Large intestine (tissue), 3 donors: ENCODE measurements at regions not wholly inside any gene's neighbourhood (a gene's known extent, or its start where the extent isn't known, plus 50 kb on each side); places are given as distances from the start of the nearest gene placed in this dataset.

Experiments
- DNase-seq, 2 donors: peaks; one replicate each; pipeline versions ENCODE4 v3.0.0 to v3.0.0-alpha.2; 2013
- H3K27ac ChIP-seq: one replicate; pipeline ENCODE4 v1.5.1; 2013; ENCODE audit warnings: low read length
- H3K27me3 ChIP-seq: 2 replicates; pipeline ENCODE4 v1.6.1; 2013; ENCODE audit warnings: low read length; ENCODE audit not compliant: control insufficient read depth, insufficient read depth
- H3K36me3 ChIP-seq: 2 replicates; pipeline ENCODE4 v1.6.1; 2013; ENCODE audit warnings: low read length; ENCODE audit not compliant: control insufficient read depth, insufficient read depth
- H3K4me1 ChIP-seq: one replicate; pipeline ENCODE4 v1.6.1; 2013; ENCODE audit warnings: low read length; ENCODE audit not compliant: control insufficient read depth, insufficient read depth
- H3K4me3 ChIP-seq: one replicate; pipeline ENCODE4 v1.5.1; 2013; ENCODE audit warnings: low read length
- H3K9me3 ChIP-seq: one replicate; pipeline ENCODE4 v1.6.1; 2013; ENCODE audit warnings: mild to moderate bottlenecking, low read depth, low read length, moderate library complexity; ENCODE audit not compliant: control insufficient read depth
- WGBS: methylation state at CpG from one replicate; pipeline ENCODE4 v1.1.5; 2013; ENCODE audit warnings: low lambda C conversion rate; ENCODE audit not compliant: insufficient coverage; 5-methylcytosine and 5-hydroxymethylcytosine counted together

GRCh38 chr1:239723776-239724367 lies 337.5 kb downstream of the CHRM3 start:
- Histone ChIP-seq H3K27ac (no peak overlapping the region), H3K4me1 (no peaks in the 10 kb centered on the region), H3K36me3 (no peaks in the 10 kb centered on the region), H3K27me3 (no peaks in the 10 kb centered on the region), H3K4me3 (no peak overlapping the region), H3K9me3 (no peaks in the 10 kb centered on the region)
- no CpG with 5 or more reads among the region's 2 CpGs for WGBS
- no peak for DNase-seq

DNA sequence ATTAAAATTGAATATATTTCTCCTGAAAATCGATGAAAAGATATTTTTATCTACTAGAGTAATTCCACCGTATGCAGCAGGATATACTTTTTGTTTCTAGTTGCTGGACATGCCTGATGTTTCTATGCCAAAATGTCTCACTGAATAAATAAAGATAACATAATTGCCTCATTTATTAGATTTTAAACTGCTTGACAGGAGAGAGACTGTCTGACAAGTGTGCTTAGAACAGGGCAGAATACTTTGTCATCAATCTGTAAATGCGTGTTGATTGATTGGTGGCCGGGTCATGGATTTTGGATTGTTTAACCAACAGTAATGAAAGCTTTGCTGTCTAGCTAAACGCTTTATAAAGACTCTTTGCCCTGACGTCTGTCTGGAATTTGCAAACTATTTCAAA lies 339.0 kb downstream of the CHRM3 start:
- H3K9me3 ChIP-seq = no peaks in the 10 kb centered on the region
- 80% methylated on average over 1 of the region's 6 CpGs for WGBS
- no peaks in the 10 kb centered on the region for H3K27me3 ChIP-seq
- no peaks in the 10 kb centered on the region for H3K36me3 ChIP-seq
- H3K4me1 ChIP-seq = no peaks in the 10 kb centered on the region
- DNase-seq = no peak
- no peak overlapping the region for H3K4me3 ChIP-seq
- H3K27ac ChIP-seq = no peak overlapping the region

GRCh38 chr1:239725933-239726332 lies 339.6 kb downstream of the CHRM3 start:
- H3K36me3 ChIP-seq = no peaks in the 10 kb centered on the region
- no peaks in the 10 kb centered on the region for H3K4me1 ChIP-seq
- no peak for DNase-seq
- H3K4me3 ChIP-seq = no peak overlapping the region
- H3K27me3 ChIP-seq = no peaks in the 10 kb centered on the region
- H3K27ac ChIP-seq = no peak overlapping the region
- no peaks in the 10 kb centered on the region for H3K9me3 ChIP-seq
- WGBS = 100% methylated on average over 2 of the region's 5 CpGs

DNA sequence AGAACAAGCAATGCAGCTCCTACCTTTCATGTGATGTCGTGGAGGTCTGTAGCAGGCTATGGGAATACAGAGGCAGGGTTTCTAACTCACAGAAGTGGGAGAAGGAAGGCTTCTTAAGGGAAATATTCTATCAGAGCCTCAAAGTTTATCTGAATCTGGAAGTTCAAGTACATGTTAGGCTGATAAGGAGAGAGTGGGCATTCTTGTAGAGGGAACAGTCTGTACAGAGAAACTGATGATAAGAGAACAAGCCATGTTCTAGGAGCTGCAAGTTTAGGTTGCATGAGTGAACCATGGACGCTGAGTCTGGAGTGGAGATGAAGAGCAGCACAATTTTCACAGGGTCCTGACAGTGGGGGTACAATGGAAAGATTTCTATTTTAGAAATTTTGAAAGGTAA lies 344.0 kb downstream of the CHRM3 start:
- DNase-seq = no peak
- no peak overlapping the region for H3K4me3 ChIP-seq
- H3K27me3 ChIP-seq = no peaks in the 10 kb centered on the region
- H3K27ac ChIP-seq = no peak overlapping the region
- H3K9me3 ChIP-seq = no peaks in the 10 kb centered on the region
- no CpG with 5 or more reads among the region's 2 CpGs for WGBS
- no peaks in the 10 kb centered on the region for H3K36me3 ChIP-seq
- no peaks in the 10 kb centered on the region for H3K4me1 ChIP-seq

GRCh38 chr1:239731082-239731748 lies 344.8 kb downstream of the CHRM3 start:
- H3K27ac ChIP-seq = no peak overlapping the region
- H3K36me3 ChIP-seq = no peaks in the 10 kb centered on the region
- H3K4me1 ChIP-seq = no peaks in the 10 kb centered on the region
- WGBS = 84% methylated on average over 3 of the region's 5 CpGs
- no peak for DNase-seq
- H3K4me3 ChIP-seq = no peak overlapping the region
- no peaks in the 10 kb centered on the region for H3K27me3 ChIP-seq
- no peaks in the 10 kb centered on the region for H3K9me3 ChIP-seq

DNA sequence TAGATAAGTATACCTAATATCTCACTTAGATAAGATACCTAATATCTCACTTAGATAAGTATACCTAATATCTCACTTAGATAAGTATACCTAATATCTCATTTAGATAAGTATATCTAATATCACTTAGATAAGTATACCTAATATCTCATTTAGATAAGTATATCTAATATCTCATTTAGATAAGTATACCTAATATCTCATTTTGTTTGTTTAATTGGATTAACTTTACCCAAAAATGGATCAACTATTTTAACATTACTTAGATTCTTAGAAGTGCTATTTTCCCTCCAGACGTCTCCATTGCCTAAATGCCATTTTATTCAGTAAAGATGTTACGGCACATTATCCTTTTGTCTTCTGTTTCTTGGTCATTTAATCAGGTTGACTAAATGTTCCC lies 346.4 kb downstream of the CHRM3 start:
- Histone ChIP-seq H3K4me1 (no peaks in the 10 kb centered on the region), H3K4me3 (no peak overlapping the region), H3K36me3 (no peaks in the 10 kb centered on the region), H3K9me3 (no peaks in the 10 kb centered on the region), H3K27me3 (no peaks in the 10 kb centered on the region), H3K27ac (no peak overlapping the region)
- no peak for DNase-seq
- 100% methylated on average over 1 of the region's 2 CpGs for WGBS

DNA sequence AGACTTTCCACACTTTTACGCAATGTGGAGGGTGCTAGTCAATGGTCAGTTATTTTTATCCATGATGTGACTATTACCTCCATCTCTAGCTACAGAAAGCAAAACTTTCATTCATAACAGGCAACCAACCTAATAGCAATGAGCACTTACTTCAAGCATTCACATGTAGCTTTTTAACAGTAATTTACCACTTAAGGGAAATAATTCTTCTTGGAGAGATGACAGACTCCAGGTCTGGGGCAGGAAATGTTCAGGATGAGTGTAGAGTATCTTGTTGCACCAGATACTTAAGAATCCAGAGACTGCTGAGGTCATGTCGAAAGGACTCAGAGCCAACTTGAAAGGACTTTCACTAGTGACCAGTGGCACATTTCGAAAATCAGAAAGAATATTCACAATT lies 347.6 kb downstream of the CHRM3 start:
- 67% methylated on average over 1 of the region's 3 CpGs for WGBS
- Histone ChIP-seq H3K27me3 (no peaks in the 10 kb centered on the region), H3K9me3 (no peaks in the 10 kb centered on the region), H3K36me3 (no peaks in the 10 kb centered on the region), H3K4me1 (no peaks in the 10 kb centered on the region), H3K4me3 (no peak overlapping the region), H3K27ac (no peak overlapping the region)
- no peak for DNase-seq

- Histone ChIP-seq H3K9me3 (no peaks in the 10 kb centered on the region), H3K36me3 (no peaks in the 10 kb centered on the region), H3K4me3 (no peak overlapping the region), H3K27me3 (no peaks in the 10 kb centered on the region), H3K4me1 (no peaks in the 10 kb centered on the region), H3K27ac (no peak overlapping the region)
- DNase-seq = no peak
- 76% methylated on average over 2 of the region's 2 CpGs for WGBS
Measured at GRCh38 chr1:239735111-239735510, 348.7 kb downstream of the CHRM3 start.

DNA sequence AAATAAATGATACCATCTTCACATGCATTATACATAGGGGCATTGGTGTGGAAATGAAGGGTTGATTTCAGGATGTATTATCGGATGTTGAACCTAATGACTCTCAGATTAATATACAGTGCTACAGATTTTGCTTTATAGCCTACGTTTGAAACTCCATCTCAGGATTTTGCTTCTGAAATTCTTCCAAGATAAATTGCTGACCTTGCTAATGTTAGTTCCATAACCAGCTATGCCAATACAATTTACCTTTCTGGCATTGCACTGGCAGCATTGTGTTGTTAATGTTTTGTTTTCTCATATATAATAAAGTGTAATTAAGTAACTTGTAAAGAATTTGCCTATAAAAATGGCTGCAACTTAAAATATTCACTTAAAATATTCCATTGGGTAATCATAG lies 350.1 kb downstream of the CHRM3 start:
- 80% methylated on average over 1 of the region's 2 CpGs for WGBS
- Histone ChIP-seq H3K4me3 (no peak overlapping the region), H3K36me3 (no peaks in the 10 kb centered on the region), H3K9me3 (no peaks in the 10 kb centered on the region), H3K27me3 (no peaks in the 10 kb centered on the region), H3K27ac (no peak overlapping the region), H3K4me1 (no peaks in the 10 kb centered on the region)
- no peak for DNase-seq

- Histone ChIP-seq H3K4me1 (no peaks in the 10 kb centered on the region), H3K36me3 (no peaks in the 10 kb centered on the region), H3K9me3 (no peaks in the 10 kb centered on the region), H3K27me3 (no peaks in the 10 kb centered on the region), H3K4me3 (no peak overlapping the region), H3K27ac (no peak overlapping the region)
- DNase-seq = no peak
- WGBS = 100% methylated on average over 1 of the region's 2 CpGs
Measured at GRCh38 chr1:239739375-239739774, 352.3 kb upstream of the FMN2 start.

DNA sequence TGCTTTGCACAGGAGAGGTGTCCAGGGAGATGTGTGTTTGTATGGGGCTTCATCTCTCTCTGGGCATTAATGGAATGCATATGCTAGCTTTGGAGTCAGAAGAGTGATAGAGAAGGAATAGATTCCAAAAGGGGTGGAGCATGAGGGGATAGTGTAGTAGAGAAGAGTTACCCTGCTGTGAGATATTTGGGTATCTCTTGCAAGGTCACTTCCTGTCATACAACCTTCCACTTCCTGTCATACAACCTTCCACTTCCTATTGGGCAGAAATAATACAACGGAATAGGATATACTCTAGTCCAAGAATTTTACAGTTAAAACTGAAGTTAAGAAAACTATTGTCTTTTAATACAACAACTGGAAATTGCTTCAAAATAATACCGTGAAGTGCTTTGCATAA lies 351.8 kb upstream of the FMN2 start:
- Histone ChIP-seq H3K4me1 (no peaks in the 10 kb centered on the region), H3K36me3 (no peaks in the 10 kb centered on the region), H3K27ac (no peak overlapping the region), H3K4me3 (no peak overlapping the region), H3K27me3 (no peaks in the 10 kb centered on the region), H3K9me3 (no peaks in the 10 kb centered on the region)
- 89% methylated on average over 1 of the region's 2 CpGs for WGBS
- no peak for DNase-seq
